Ishikawa (cell line): ENCODE measurements at regions not wholly inside any gene's neighbourhood (a gene's known extent, or its start where the extent isn't known, plus 50 kb on each side); places are given as distances from the start of the nearest gene placed in this dataset.

Experiments
- CEBPB ChIP-seq: IDR thresholded peaks from 2 replicates; pipeline ENCODE4 v1.6.1; 2012
- CREB1 ChIP-seq: IDR thresholded peaks from 2 replicates; pipeline ENCODE4 v1.6.1; 2012; ENCODE audit warnings: low read depth
- EGR1 ChIP-seq: IDR thresholded peaks from 2 replicates; pipeline ENCODE4 v1.6.1; 2012
- EP300 ChIP-seq: IDR thresholded peaks from 2 replicates; pipeline ENCODE4 v1.6.1; 2012; ENCODE audit warnings: borderline replicate concordance
- FOXM1 ChIP-seq: IDR thresholded peaks from 2 replicates; pipeline ENCODE4 v1.6.1; 2012; ENCODE audit warnings: low read depth, borderline replicate concordance
- MAX ChIP-seq: IDR thresholded peaks from 2 replicates; pipeline ENCODE4 v1.6.1; 2012
- NFIC ChIP-seq: IDR thresholded peaks from 2 replicates; pipeline ENCODE4 v1.6.1; 2012
- RAD21 ChIP-seq: IDR thresholded peaks from 2 replicates; pipeline ENCODE4 v1.6.1; 2012; ENCODE audit warnings: low read depth
- TAF1 ChIP-seq: IDR thresholded peaks from 2 replicates; pipeline ENCODE4 v1.6.1; 2012; ENCODE audit warnings: low read depth, mild to moderate bottlenecking
- TCF12 ChIP-seq: IDR thresholded peaks from 2 replicates; pipeline ENCODE4 v1.6.1; 2012; ENCODE audit warnings: low read depth
- TEAD4 ChIP-seq: IDR thresholded peaks from 2 replicates; pipeline ENCODE4 v1.6.1; 2012
- USF1 ChIP-seq: IDR thresholded peaks from 2 replicates; pipeline ENCODE4 v1.6.1; 2012
- YY1 ChIP-seq: IDR thresholded peaks from 2 replicates; pipeline ENCODE4 v1.6.1; 2012; ENCODE audit warnings: low read depth
- ZBTB7A ChIP-seq: IDR thresholded peaks from 2 replicates; pipeline ENCODE4 v1.6.1; 2012; ENCODE audit warnings: low read depth
- TF ChIP-seq, protein P1 (sequence below): IDR thresholded peaks from 2 replicates; pipeline ENCODE4 v1.6.1; 2012; ENCODE audit warnings: low read depth, mild to moderate bottlenecking

GRCh38 chr10:52615331-52615730, 157.3 kb downstream of the MBL2 start:
- no peak for TF ChIP-seq ZBTB7A
- no peak for TF ChIP-seq RAD21
- TF ChIP-seq EGR1: no peak
- TF ChIP-seq TAF1: no peak
- no peak for TF ChIP-seq CREB1
- TF ChIP-seq MAX: no peak
- no peak for TF ChIP-seq EP300
- no peak for TF ChIP-seq FOXM1
- TF ChIP-seq, protein P1, sequence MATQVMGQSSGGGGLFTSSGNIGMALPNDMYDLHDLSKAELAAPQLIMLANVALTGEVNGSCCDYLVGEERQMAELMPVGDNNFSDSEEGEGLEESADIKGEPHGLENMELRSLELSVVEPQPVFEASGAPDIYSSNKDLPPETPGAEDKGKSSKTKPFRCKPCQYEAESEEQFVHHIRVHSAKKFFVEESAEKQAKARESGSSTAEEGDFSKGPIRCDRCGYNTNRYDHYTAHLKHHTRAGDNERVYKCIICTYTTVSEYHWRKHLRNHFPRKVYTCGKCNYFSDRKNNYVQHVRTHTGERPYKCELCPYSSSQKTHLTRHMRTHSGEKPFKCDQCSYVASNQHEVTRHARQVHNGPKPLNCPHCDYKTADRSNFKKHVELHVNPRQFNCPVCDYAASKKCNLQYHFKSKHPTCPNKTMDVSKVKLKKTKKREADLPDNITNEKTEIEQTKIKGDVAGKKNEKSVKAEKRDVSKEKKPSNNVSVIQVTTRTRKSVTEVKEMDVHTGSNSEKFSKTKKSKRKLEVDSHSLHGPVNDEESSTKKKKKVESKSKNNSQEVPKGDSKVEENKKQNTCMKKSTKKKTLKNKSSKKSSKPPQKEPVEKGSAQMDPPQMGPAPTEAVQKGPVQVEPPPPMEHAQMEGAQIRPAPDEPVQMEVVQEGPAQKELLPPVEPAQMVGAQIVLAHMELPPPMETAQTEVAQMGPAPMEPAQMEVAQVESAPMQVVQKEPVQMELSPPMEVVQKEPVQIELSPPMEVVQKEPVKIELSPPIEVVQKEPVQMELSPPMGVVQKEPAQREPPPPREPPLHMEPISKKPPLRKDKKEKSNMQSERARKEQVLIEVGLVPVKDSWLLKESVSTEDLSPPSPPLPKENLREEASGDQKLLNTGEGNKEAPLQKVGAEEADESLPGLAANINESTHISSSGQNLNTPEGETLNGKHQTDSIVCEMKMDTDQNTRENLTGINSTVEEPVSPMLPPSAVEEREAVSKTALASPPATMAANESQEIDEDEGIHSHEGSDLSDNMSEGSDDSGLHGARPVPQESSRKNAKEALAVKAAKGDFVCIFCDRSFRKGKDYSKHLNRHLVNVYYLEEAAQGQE: no peak
- no peak for TF ChIP-seq USF1

DNA sequence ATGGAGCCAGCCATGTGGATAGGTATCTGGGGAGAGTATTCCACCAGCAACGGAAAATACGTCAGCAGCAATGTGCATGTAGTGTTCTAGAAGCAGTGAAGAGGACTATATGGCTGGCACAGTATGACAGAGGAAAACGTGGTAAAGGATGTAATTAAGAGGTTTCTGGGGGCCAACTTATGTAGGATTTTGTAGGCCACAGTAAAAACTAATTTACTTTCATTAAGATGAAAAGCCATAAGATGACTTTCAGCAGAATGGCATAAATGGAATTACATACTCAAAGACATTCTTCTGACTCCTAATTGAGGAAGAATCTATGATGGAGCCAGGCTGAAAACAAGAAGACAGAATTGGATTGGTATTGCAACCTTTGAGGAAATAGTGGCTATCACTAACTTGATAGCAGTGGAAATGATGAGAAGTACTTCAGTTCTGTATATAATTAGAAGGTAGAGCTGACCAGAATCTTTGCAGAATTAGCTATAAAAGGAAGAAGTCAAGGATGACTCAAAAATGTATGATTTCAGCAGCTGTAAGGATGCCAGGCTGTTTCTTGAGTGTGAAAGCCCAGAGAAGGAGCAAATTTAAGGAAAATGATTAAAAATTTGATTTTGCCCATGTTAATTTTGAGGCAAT, 156.7 kb downstream of the MBL2 start:
- no peak for TF ChIP-seq YY1
- no peak for TF ChIP-seq TEAD4
- TF ChIP-seq NFIC: no peak
- TF ChIP-seq MAX: no peak
- TF ChIP-seq TCF12: no peak
- TF ChIP-seq FOXM1: no peak
- TF ChIP-seq TAF1: no peak
- TF ChIP-seq USF1: no peak
- no peak for TF ChIP-seq EP300
- TF ChIP-seq ZBTB7A: no peak
- TF ChIP-seq CEBPB: no peak

DNA sequence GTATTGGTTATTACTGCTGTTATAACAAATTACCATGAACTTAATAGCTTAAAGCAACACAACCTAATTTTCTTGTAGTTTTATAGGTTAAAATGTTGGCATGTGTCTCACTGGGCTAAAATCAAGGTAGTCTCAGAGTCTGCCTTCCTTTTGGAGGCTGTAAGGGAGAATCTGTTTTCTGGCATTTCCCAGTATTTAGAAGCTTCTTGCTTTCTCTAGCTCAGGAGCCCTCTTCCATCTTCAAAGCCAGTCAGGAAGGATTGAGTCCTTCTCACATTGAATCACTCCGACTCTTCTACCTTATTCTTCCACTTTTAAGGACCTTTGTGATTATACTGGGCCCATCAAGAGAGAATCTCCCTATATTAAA, 156.2 kb downstream of the MBL2 start:
- no peak for TF ChIP-seq TCF12
- TF ChIP-seq EGR1: no peak
- TF ChIP-seq TAF1: no peak
- no peak for TF ChIP-seq EP300
- no peak for TF ChIP-seq FOXM1
- no peak for TF ChIP-seq YY1
- no peak for TF ChIP-seq CEBPB

GRCh38 chr10:52617346-52617745, 155.2 kb downstream of the MBL2 start:
- TF ChIP-seq EP300 (no peak), EGR1 (no peak), TEAD4 (no peak), MAX (no peak), RAD21 (no peak), FOXM1 (no peak), TCF12 (no peak), YY1 (no peak), USF1 (no peak), CEBPB (no peak), TAF1 (no peak), NFIC (no peak), ZBTB7A (no peak), CREB1 (no peak)
- TF ChIP-seq, protein P1: no peak

GRCh38 chr10:52619052-52619451, 153.5 kb downstream of the MBL2 start:
- no peak for TF ChIP-seq TEAD4
- TF ChIP-seq EGR1: no peak
- no peak for TF ChIP-seq NFIC
- TF ChIP-seq EP300: no peak
- no peak for TF ChIP-seq TCF12
- no peak for TF ChIP-seq MAX
- TF ChIP-seq TAF1: no peak
- no peak for TF ChIP-seq USF1
- no peak for TF ChIP-seq FOXM1
- no peak for TF ChIP-seq CREB1
- no peak for TF ChIP-seq CEBPB
- no peak for TF ChIP-seq RAD21
- TF ChIP-seq YY1: no peak
